Breast epithelium (tissue), 4 donors: ENCODE measurements at regions not wholly inside any gene's neighbourhood (a gene's known extent, or its start where the extent isn't known, plus 50 kb on each side); places are given as distances from the start of the nearest gene placed in this dataset.
"Not testable (repeated sequence)": the region's sequence is repeated elsewhere in the genome, so short reads cannot be mapped to it uniquely, and the experiment has no call there.

Experiments used
- DNase-seq, 2 donors: peaks; one replicate each; pipeline ENCODE4 v3.0.0-alpha.2; 2019; ENCODE audit warnings: low spot score in 2 of 2
- H3K27ac ChIP-seq, 2 donors: fragments of 200-600 bp; sonication (generic) in 1 of 2; one replicate each; pipeline ENCODE4 v1.5.1; 2016 to 2019; ENCODE audit warnings: mild to moderate bottlenecking in 1 of 2
- H3K27me3 ChIP-seq, 2 donors: fragments of 200-600 bp; sonication (generic) in 1 of 2; one replicate each; pipeline versions ENCODE4 v1.5.1 to v1.6.0; 2017 to 2019; ENCODE audit warnings: control low read depth in 1 of 2, mild to moderate bottlenecking in 1 of 2
- H3K36me3 ChIP-seq: fragments of 200-600 bp; one replicate; pipeline ENCODE4 v1.5.1; 2019
- H3K4me1 ChIP-seq, 2 donors: fragments of 200-600 bp; sonication (generic); one replicate each; pipeline ENCODE4 v1.5.1; 2016 to 2019; ENCODE audit warnings: control low read depth in 1 of 2
- H3K4me3 ChIP-seq, 3 donors: fragments of 200-600 bp; sonication (generic); 1 replicate in 2 of 3; 2 replicates in 1 of 3; pipeline ENCODE4 v1.5.1; 2016 to 2019; ENCODE audit warnings: mild to moderate bottlenecking in 3 of 3, moderate library complexity in 2 of 3
- H3K9me3 ChIP-seq, 2 donors: fragments of 200-600 bp; sonication (generic) in 1 of 2; one replicate each; pipeline ENCODE4 v1.5.1; 2016 to 2019; ENCODE audit warnings: control low read depth in 1 of 2
- POLR2A ChIP-seq: fragments of 450-650 bp; IDR thresholded peaks from one replicate; pipeline ENCODE4 v1.6.1; 2016; ENCODE audit warnings: antibody characterized with exemption, mild to moderate bottlenecking, moderate library complexity
- POLR2AphosphoS5 ChIP-seq, 3 donors: sonication (generic); formaldehyde crosslinking; IDR thresholded peaks; one replicate each; pipeline ENCODE4 v1.6.1; 2017; ENCODE audit warnings: antibody characterized with exemption in 3 of 3
- intact Hi-C: fragments of 100-400 bp; cut with DNase I; formaldehyde crosslinking; loops from one replicate; pipeline ENCODE4 v1.15.1; 2023; ENCODE audit warnings: low total_unique reads
- TF ChIP-seq, protein P1 (sequence below), 3 donors: fragments of 450-650 bp; IDR thresholded peaks; one replicate each; pipeline ENCODE4 v1.5.1; 2016 to 2017; ENCODE audit warnings: antibody characterized with exemption in 3 of 3, mild to moderate bottlenecking in 3 of 3, moderate library complexity in 3 of 3

DNA sequence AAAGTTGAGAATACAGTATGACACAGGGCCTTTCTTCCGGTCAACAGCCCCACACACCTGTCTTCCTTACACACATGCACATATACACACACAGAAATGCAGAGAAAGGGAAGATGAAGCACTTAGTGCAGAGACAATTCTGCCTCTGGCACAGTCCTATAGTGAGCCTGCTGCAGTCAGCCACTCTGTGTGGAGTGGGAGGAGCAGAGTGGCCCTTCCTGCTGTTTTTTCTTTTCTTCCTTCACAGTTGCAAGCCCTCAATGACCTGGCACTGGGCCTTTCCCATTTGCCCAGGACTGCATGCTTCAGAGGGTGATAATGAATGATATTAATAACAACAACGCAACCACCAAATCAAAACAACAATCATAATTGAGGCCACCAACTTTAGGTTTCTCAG lies 527.0 kb upstream of the B3GAT1 start:
- intact Hi-C loops: no loop called here
- H3K27ac ChIP-seq: no peak overlapping the region

DNA sequence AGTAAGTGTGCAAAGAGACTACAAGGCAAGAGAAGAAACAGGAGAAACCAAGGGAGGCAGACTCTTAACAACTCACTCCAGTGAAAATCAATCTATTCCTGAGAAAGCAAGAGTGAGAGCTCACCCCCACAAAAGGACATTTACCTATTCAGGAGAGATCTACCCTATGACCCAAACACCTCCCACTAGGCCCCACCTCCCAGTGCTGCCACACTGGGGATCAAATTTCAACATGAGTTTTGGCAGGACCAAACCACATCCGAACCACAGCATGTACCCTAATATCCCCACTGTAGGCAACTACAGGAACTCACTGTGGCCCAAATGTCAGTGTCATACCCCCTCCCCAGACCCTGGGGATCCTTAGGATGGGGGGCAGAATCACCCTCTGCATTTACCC lies 526.2 kb upstream of the B3GAT1 start:
- H3K9me3 ChIP-seq: no peaks in the 10 kb centered on the region
- no peaks in the 10 kb centered on the region for H3K4me1 ChIP-seq
- no peak overlapping the region for H3K27ac ChIP-seq
- H3K4me3 ChIP-seq: no peak overlapping the region
- no peaks in the 10 kb centered on the region for H3K36me3 ChIP-seq
- no peaks in the 10 kb centered on the region for H3K27me3 ChIP-seq
- DNase-seq: no peak
- intact Hi-C loops: no loop called here
- TF ChIP-seq POLR2AphosphoS5 (IDR thresholded peaks at IDR 0.05): no peak
- no peak for TF ChIP-seq POLR2A
- TF ChIP-seq, protein P1, sequence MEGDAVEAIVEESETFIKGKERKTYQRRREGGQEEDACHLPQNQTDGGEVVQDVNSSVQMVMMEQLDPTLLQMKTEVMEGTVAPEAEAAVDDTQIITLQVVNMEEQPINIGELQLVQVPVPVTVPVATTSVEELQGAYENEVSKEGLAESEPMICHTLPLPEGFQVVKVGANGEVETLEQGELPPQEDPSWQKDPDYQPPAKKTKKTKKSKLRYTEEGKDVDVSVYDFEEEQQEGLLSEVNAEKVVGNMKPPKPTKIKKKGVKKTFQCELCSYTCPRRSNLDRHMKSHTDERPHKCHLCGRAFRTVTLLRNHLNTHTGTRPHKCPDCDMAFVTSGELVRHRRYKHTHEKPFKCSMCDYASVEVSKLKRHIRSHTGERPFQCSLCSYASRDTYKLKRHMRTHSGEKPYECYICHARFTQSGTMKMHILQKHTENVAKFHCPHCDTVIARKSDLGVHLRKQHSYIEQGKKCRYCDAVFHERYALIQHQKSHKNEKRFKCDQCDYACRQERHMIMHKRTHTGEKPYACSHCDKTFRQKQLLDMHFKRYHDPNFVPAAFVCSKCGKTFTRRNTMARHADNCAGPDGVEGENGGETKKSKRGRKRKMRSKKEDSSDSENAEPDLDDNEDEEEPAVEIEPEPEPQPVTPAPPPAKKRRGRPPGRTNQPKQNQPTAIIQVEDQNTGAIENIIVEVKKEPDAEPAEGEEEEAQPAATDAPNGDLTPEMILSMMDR (IDR thresholded peaks at IDR 0.05): no peak

More for the DNA sequence above, 527.0 kb upstream of the B3GAT1 start:
- DNase-seq: no peak
- Histone ChIP-seq H3K36me3 (no peaks in the 10 kb centered on the region), H3K27me3 (no peaks in the 10 kb centered on the region), H3K9me3 (no peaks in the 10 kb centered on the region), H3K4me1 (no peaks in the 10 kb centered on the region), H3K4me3 (no peak overlapping the region)
- TF ChIP-seq POLR2A (no peak), POLR2AphosphoS5 (IDR thresholded peaks at IDR 0.05) (no peak)
- TF ChIP-seq, protein P1 (IDR thresholded peaks at IDR 0.05): no peak

DNA sequence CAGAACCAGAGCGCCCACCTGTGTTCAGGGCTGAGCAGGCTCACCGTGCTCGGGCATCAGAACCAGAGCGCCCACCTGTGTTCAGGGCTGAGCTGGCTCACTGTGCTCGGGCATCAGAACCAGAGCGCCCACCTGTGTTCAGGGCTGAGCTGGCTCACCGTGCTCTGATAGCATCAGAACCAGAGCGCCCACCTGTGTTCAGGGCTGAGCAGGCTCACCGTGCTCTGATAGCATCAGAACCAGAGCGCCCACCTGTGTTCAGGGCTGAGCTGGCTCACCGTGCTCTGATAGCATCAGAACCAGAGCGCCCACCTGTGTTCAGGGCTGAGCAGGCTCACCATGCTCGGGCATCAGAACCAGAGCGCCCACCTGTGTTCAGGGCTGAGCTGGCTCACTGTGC lies 525.2 kb upstream of the B3GAT1 start:
- H3K4me3 ChIP-seq, H3K27me3 ChIP-seq, H3K27ac ChIP-seq, H3K9me3 ChIP-seq, H3K4me1 ChIP-seq, intact Hi-C loops, H3K36me3 ChIP-seq, DNase-seq: not testable (repeated sequence)

DNA sequence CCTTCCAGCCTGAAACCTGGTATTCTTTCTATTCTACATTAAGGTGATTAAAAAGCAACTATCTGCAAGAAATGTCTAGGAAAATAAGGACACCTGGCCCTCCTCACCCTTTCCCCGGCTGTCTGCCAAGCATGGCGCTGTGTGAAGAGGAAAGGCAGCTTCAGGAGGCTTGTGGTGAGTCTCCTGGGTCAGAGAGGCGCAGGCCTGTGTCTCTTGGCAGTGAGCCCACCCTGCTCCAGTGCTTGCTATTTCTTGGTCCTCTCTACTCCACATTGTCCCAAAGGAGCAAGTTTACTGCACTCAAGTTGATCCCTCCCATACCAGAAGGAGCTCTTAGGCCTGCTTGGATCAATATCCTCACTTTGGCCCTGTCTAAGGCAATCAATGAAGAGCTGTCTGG lies 520.7 kb upstream of the B3GAT1 start:
- TF ChIP-seq POLR2A (no peak), POLR2AphosphoS5 (IDR thresholded peaks at IDR 0.05) (no peak)
- TF ChIP-seq, protein P1 (IDR thresholded peaks at IDR 0.05): no peak
- Histone ChIP-seq H3K27ac (no peak overlapping the region), H3K27me3 (no peaks in the 10 kb centered on the region), H3K36me3 (no peaks in the 10 kb centered on the region), H3K4me3 (no peak overlapping the region), H3K4me1 (no peaks in the 10 kb centered on the region), H3K9me3 (no peaks in the 10 kb centered on the region)
- intact Hi-C loops: no loop called here
- no peak for DNase-seq

DNA sequence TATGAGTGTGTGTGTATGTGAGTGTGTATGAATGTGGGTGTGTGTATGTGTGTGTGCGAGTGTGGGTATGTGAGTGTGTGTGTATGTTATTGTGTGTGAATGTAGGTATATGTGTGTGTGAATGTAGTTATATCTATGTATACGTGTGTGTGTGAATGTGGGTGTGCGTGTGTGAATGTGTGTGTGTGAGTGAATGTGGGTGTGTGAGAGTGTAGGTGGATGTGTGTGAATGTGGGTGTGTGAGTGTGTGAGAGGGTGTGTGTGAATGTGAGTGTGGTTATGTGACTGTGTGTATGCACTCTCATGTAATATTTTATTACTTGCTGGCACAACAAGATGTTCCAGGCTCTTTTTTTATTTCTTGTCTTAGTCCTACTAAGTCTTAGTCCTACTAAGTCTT lies 513.4 kb upstream of the B3GAT1 start:
- H3K27ac ChIP-seq: no peak overlapping the region
- no peak for DNase-seq
- no peaks in the 10 kb centered on the region for H3K36me3 ChIP-seq
- no peaks in the 10 kb centered on the region for H3K27me3 ChIP-seq
- H3K4me3 ChIP-seq: no peak overlapping the region
- intact Hi-C loops: no loop called here
- TF ChIP-seq POLR2AphosphoS5 (IDR thresholded peaks at IDR 0.05) (no peak), POLR2A (no peak)
- TF ChIP-seq, protein P1 (IDR thresholded peaks at IDR 0.05): no peak
- no peaks in the 10 kb centered on the region for H3K4me1 ChIP-seq
- no peaks in the 10 kb centered on the region for H3K9me3 ChIP-seq

DNA sequence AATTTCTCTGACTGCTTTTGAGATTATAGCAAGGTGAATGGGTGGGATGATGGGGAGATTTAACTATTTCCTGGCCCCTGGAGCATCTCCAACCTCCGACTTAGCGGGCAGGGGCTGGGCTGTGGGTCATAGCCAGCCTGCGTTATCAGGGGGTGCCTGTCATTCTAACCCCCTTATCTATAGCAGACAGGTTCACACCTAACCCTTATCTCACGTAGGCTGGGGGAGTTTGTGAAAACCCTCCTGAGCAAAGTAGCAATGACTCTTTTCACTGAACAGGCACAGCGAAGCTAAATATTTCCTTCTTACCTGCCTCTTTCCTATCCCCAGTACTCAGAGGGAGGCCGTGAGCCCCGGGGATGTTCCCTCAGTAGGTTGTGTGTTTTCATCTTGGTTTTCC lies 511.4 kb upstream of the B3GAT1 start:
- no peak overlapping the region for H3K27ac ChIP-seq
- no peaks in the 10 kb centered on the region for H3K4me1 ChIP-seq
- H3K4me3 ChIP-seq: no peak overlapping the region
- intact Hi-C loops: no loop called here
- H3K9me3 ChIP-seq: no peaks in the 10 kb centered on the region
- H3K27me3 ChIP-seq: no peaks in the 10 kb centered on the region
- H3K36me3 ChIP-seq: no peaks in the 10 kb centered on the region
- TF ChIP-seq, protein P1 (IDR thresholded peaks at IDR 0.05): no peak
- TF ChIP-seq POLR2AphosphoS5 (IDR thresholded peaks at IDR 0.05) (no peak), POLR2A (no peak)
- no peak for DNase-seq
